Transverse colon (tissue), 4 donors: ENCODE measurements at regions not wholly inside any gene's neighbourhood (a gene's known extent, or its start where the extent isn't known, plus 50 kb on each side); places are given as distances from the start of the nearest gene placed in this dataset.

Experiments
- EP300 ChIP-seq: sonication (generic); formaldehyde crosslinking; IDR thresholded peaks from one replicate; pipeline ENCODE4 v1.6.1; 2017; ENCODE audit warnings: antibody characterized with exemption, low read depth
- POLR2A ChIP-seq: fragments of 450-650 bp; IDR thresholded peaks from one replicate; pipeline ENCODE4 v1.6.1; 2016; ENCODE audit warnings: antibody characterized with exemption, mild to moderate bottlenecking, moderate library complexity
- POLR2AphosphoS5 ChIP-seq, 3 donors: sonication (generic); formaldehyde crosslinking; IDR thresholded peaks; one replicate each; pipeline ENCODE4 v1.6.1; 2016; ENCODE audit warnings: antibody characterized with exemption in 3 of 3
- TF ChIP-seq, protein P1 (sequence below), 5 experiments: fragments of 200-600 bp in 3 of 5; fragments of 450-650 bp in 2 of 5; sonication (generic) in 3 of 5; IDR thresholded peaks; 1 replicate in 2 of 5; 2 replicates in 3 of 5; pipeline ENCODE4 v1.5.1; 2016 to 2017; ENCODE audit warnings: antibody characterized with exemption in 5 of 5, inconsistent platforms in 3 of 5, mild to moderate bottlenecking in 2 of 5, moderate library complexity in 1 of 5

DNA sequence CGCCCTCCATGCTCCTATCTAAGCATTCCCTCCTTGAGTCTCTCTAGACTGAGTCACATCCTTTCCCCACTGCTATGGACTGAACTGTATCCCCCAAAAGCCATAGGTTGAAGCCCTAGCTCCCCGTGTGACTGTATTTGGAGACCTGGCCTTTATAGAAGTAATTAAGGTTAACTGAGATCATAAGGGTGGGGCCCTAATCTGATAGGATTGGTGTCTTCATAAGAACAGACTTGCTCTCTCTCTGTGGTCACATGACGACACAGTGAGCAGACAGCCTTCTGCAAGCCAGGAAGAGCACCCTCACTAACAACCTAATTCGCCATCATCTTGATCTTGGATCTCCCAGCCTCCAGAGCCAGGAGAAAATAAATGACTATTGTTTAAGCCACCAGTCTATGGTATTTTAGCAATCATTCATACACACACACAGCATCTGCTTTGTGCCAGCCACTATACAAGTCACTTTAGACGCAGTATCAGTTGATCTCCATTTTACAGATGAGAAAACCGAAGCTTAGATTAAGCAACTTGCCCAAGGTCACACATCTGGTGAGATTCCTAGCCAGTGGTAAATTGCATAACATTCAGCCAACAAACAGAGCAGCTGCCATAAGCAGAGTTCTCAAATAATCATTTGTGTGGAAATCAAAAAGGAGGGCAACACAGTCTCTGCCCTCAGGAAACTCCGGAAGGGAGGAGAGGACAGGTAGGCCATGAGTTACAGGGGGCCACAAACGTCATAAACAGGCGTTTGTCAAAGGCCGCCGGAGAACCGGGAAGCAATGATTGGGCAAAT lies 66.3 kb upstream of the HES1 start:
- TF ChIP-seq EP300 (no peak), POLR2AphosphoS5 (IDR thresholded peaks at IDR 0.05) (no peak), POLR2A (no peak)
- TF ChIP-seq, protein P1, sequence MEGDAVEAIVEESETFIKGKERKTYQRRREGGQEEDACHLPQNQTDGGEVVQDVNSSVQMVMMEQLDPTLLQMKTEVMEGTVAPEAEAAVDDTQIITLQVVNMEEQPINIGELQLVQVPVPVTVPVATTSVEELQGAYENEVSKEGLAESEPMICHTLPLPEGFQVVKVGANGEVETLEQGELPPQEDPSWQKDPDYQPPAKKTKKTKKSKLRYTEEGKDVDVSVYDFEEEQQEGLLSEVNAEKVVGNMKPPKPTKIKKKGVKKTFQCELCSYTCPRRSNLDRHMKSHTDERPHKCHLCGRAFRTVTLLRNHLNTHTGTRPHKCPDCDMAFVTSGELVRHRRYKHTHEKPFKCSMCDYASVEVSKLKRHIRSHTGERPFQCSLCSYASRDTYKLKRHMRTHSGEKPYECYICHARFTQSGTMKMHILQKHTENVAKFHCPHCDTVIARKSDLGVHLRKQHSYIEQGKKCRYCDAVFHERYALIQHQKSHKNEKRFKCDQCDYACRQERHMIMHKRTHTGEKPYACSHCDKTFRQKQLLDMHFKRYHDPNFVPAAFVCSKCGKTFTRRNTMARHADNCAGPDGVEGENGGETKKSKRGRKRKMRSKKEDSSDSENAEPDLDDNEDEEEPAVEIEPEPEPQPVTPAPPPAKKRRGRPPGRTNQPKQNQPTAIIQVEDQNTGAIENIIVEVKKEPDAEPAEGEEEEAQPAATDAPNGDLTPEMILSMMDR (IDR thresholded peaks at IDR 0.05): no peak
